Psoas muscle (tissue), 7 donors: ENCODE measurements at regions not wholly inside any gene's neighbourhood (a gene's known extent, or its start where the extent isn't known, plus 50 kb on each side); places are given as distances from the start of the nearest gene placed in this dataset.

Experiments
- ATAC-seq, 4 donors: fragments of 200-7000 bp; cut with Tn5 transposase; one replicate each; pipeline ENCODE4 v1.9.1; 2020; ENCODE audit warnings: moderate library complexity in 3 of 4, mild to moderate bottlenecking in 2 of 4
- DNase-seq, 2 donors: peaks; one replicate each; pipeline ENCODE4 v3.0.0-alpha.2; 2020
- H3K27ac ChIP-seq: fragments of 200-600 bp; one replicate; pipeline ENCODE4 v1.8.0; 2022
- H3K27me3 ChIP-seq, 3 donors: fragments of 200-600 bp in 1 of 3; one replicate each; pipeline versions ENCODE4 v1.6.1 to v1.8.0; 2013 to 2022; ENCODE audit warnings: low read length in 2 of 3, mild to moderate bottlenecking in 2 of 3, moderate library complexity in 1 of 3; ENCODE audit not compliant: insufficient read depth in 3 of 3
- H3K36me3 ChIP-seq, 2 donors: fragments of 200-600 bp in 1 of 2; one replicate each; pipeline versions ENCODE4 v1.6.1 to v1.8.0; 2013 to 2022; ENCODE audit warnings: low read depth in 1 of 2, mild to moderate bottlenecking in 1 of 2, moderate library complexity in 1 of 2; ENCODE audit not compliant: insufficient read depth in 1 of 2
- H3K4me1 ChIP-seq: fragments of 200-600 bp; one replicate; pipeline ENCODE4 v1.8.0; 2022
- H3K4me3 ChIP-seq: fragments of 200-600 bp; one replicate; pipeline ENCODE4 v1.8.0; 2022; ENCODE audit warnings: mild to moderate bottlenecking
- H3K9me3 ChIP-seq: fragments of 200-600 bp; one replicate; pipeline ENCODE4 v1.8.0; 2022
- CTCF ChIP-seq: fragments of 200-600 bp; IDR thresholded peaks from one replicate; pipeline ENCODE4 v1.8.0; 2022; ENCODE audit warnings: antibody characterized with exemption
- WGBS, 3 donors: extraction: QIAGEN DNeasy Blood & Tissue Kit; methylation state at CpG; one replicate each; pipeline versions ENCODE4 v1.1.6 to v1.1.7; 2013; 5-methylcytosine and 5-hydroxymethylcytosine counted together
- intact Hi-C, 2 donors: fragments of 100-400 bp; cut with DNase I; formaldehyde crosslinking; loops; one replicate each; pipeline versions ENCODE4 v1.11.0 to v1.14.2; 2022
- donor health status: healthy with polysubstance abuse.
- donor health status: DM: no; HTN: no; CAD: no; lungs with moderate emphysema.
- donor health status: Bipolar disorder and iron deficiency.
- donor health status: healthy.
- donor health status: DM: yes; HTN: yes; CAD: no.
- donor health status: DM: no; HTN: no; CAD: no.
- donor health status: DM: yes; HTN: yes; CAD: no.

GRCh38 chr9:88326936-88327335 lies 61.3 kb upstream of the SPIN1 start:
- Histone ChIP-seq H3K27ac (no peak overlapping the region), H3K9me3 (no peaks in the 10 kb centered on the region), H3K4me1 (no peaks in the 10 kb centered on the region), H3K36me3 (no peaks in the 10 kb centered on the region), H3K27me3 (no peaks in the 10 kb centered on the region), H3K4me3 (no peak overlapping the region)
- ATAC-seq (no peak), DNase-seq (no peak)
- 82 to 98% (median 89%) methylated on average over 2 of the region's 2 CpGs for WGBS, 3 donors
- intact Hi-C loops, result no loop called here
- TF ChIP-seq CTCF, result no peak

DNA sequence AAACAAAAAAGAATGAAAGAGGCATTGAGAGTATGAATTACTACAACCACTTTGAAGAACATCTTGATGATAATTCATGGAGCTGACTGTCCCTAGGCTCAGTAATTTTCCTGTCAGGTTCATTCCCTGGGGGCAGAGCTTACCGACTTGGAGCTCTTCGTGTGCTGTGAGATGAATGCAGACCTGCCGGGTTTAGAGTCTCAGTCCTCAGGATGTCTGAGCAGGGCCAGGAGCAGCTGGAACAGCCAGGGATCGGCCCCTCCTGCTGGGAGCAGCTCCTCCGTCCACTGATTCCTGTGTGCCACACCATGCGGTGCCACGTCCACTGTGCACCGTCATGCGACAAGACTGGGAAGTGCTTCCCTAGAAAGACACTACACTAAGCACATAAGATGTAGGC lies 62.2 kb upstream of the SPIN1 start:
- intact Hi-C loops, result no loop called here
- DNase-seq (no peak), ATAC-seq (no peak)
- Histone ChIP-seq H3K9me3 (no peaks in the 10 kb centered on the region), H3K4me3 (no peak overlapping the region), H3K36me3 (no peaks in the 10 kb centered on the region), H3K4me1 (no peaks in the 10 kb centered on the region), H3K27ac (no peak overlapping the region), H3K27me3 (no peaks in the 10 kb centered on the region)
- no peak for TF ChIP-seq CTCF
- 75 to 82% (median 80%) methylated on average over 9 of the region's 9 CpGs for WGBS, 3 donors

DNA sequence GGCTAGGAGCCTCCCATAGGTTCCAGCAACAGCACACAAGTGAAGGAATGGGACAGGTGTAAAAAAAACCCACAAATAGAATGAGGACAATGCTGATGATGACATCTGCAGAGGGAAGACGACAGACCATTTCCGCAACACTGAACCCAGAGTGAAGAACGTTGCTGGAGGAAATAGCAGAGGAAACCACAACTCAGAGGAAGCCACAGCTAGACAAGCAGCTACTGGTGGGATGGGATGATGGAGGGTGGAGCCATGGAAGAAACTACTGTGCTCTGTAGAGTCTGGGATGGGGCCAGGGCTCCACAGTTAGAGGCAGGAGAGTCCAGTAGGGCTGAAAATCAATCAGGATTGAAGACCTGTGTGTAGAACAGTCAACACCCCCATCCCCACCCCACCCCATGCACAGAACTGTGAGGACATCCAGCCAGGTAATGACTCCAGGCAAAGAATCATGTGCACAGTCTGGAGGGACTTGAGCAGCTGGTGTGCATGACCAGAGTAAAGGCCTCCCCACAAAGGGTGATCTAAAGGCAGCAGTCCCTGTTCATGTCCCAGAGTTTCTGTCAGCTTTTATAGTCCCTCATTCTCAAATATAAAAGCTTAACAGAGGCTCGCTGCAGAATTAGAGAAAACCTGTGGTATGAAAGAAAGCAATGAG lies 65.2 kb upstream of the SPIN1 start:
- intact Hi-C loops, result no loop called here
- no peaks in the 10 kb centered on the region for H3K27me3 ChIP-seq
- no peaks in the 10 kb centered on the region for H3K36me3 ChIP-seq
- no peak overlapping the region for H3K4me3 ChIP-seq
- WGBS, 3 donors, result 53 to 58% (median 57%) methylated on average over 4 of the region's 4 CpGs
- TF ChIP-seq CTCF, result no peak
- no peaks in the 10 kb centered on the region for H3K9me3 ChIP-seq
- ATAC-seq (no peak), DNase-seq (no peak)
- H3K27ac ChIP-seq, result no peak overlapping the region
- no peaks in the 10 kb centered on the region for H3K4me1 ChIP-seq

DNA sequence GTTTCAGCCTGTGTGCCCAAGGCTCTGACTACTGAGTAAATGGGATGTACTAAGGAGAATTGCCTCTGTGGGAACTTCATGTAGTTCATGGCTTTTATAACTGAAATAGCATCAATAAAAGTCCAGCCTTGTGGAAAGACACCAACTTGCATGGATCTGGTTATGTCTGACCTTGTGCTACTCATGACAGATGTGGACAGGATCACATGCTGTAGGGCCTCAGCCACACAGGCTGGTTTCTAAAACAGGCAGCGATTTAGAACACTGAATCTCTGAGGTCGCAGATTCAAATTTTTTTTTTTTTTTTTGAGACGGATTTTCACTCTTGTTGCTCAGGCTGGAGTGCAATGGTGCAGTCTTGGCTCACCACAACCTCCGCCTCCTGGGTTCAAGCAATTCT lies 66.5 kb upstream of the SPIN1 start:
- no peak overlapping the region for H3K27ac ChIP-seq
- WGBS, 3 donors, result 84 to 88% (median 85%) methylated on average over 4 of the region's 4 CpGs
- intact Hi-C loops, result no loop called here

More for the DNA sequence above, 66.5 kb upstream of the SPIN1 start:
- Histone ChIP-seq H3K27me3 (no peaks in the 10 kb centered on the region), H3K9me3 (no peaks in the 10 kb centered on the region), H3K36me3 (no peaks in the 10 kb centered on the region), H3K4me1 (no peaks in the 10 kb centered on the region), H3K4me3 (no peak overlapping the region)
- ATAC-seq (no peak), DNase-seq (no peak)
- no peak for TF ChIP-seq CTCF
